HEK293T (cell line): ENCODE measurements at regions not wholly inside any gene's neighbourhood (a gene's known extent, or its start where the extent isn't known, plus 50 kb on each side); places are given as distances from the start of the nearest gene placed in this dataset.

Experiments used
- CTCF ChIA-PET: fragments of 350-600 bp; formaldehyde crosslinking; extraction: SDS; loops from one replicate; lab custom pipeline; 2021; ENCODE audit warnings: antibody characterized with exemption, inconsistent platforms; lab: Yijun Ruan, JAX
- POLR2A ChIA-PET: fragments of 350-600 bp; formaldehyde crosslinking; extraction: SDS; loops from one replicate; lab custom pipeline; 2020; ENCODE audit warnings: antibody characterized with exemption, inconsistent platforms; lab: Yijun Ruan, JAX
- DNase-seq: peaks from one replicate; pipeline ENCODE4 v3.0.0; 2012; ENCODE audit warnings: mixed read lengths; ENCODE audit errors: extremely low spot score
- ARNT ChIP-seq: fragments of 450-650 bp; IDR thresholded peaks from 2 replicates; pipeline ENCODE4 v1.6.1; 2017; ENCODE audit warnings: mild to moderate bottlenecking
- BHLHE40 ChIP-seq: fragments of 450-650 bp; IDR thresholded peaks from 2 replicates; pipeline ENCODE4 v1.6.1; 2016; ENCODE audit warnings: mild to moderate bottlenecking, moderate library complexity, borderline replicate concordance
- CTBP1 ChIP-seq: fragments of 450-650 bp; IDR thresholded peaks from 2 replicates; pipeline ENCODE4 v1.6.1; 2016; ENCODE audit warnings: borderline replicate concordance
- ELF4 ChIP-seq: fragments of 450-650 bp; IDR thresholded peaks from 2 replicates; pipeline ENCODE4 v1.6.1; 2017; ENCODE audit warnings: antibody characterized with exemption
- FOXA1 ChIP-seq: fragments of 450-650 bp; IDR thresholded peaks from 2 replicates; pipeline ENCODE4 v1.6.1; 2016; ENCODE audit warnings: mild to moderate bottlenecking
- FOXK2 ChIP-seq: fragments of 450-650 bp; IDR thresholded peaks from 2 replicates; pipeline ENCODE4 v1.6.1; 2016; ENCODE audit warnings: mild to moderate bottlenecking
- FOXM1 ChIP-seq: fragments of 450-650 bp; IDR thresholded peaks from 2 replicates; pipeline ENCODE4 v1.6.1; 2017; ENCODE audit warnings: mild to moderate bottlenecking, borderline replicate concordance
- HDGF ChIP-seq: fragments of 450-650 bp; IDR thresholded peaks from 2 replicates; pipeline ENCODE4 v1.6.1; 2017; ENCODE audit warnings: antibody characterized with exemption, borderline replicate concordance
- L3MBTL2 ChIP-seq: fragments of 450-650 bp; conservative IDR thresholded peaks from 2 replicates; pipeline ENCODE4 v1.6.1; 2016; ENCODE audit warnings: mild to moderate bottlenecking
- LEF1 ChIP-seq: fragments of 450-650 bp; IDR thresholded peaks from 2 replicates; pipeline ENCODE4 v1.6.1; 2017; ENCODE audit warnings: mild to moderate bottlenecking, borderline replicate concordance
- NFRKB ChIP-seq: fragments of 450-650 bp; IDR thresholded peaks from 2 replicates; pipeline ENCODE4 v1.6.1; 2016; ENCODE audit warnings: mild to moderate bottlenecking, moderate library complexity
- SP1 ChIP-seq: fragments of 450-650 bp; IDR thresholded peaks from 2 replicates; pipeline ENCODE4 v1.6.1; 2017
- SUZ12 ChIP-seq: fragments of 450-650 bp; IDR thresholded peaks from 2 replicates; pipeline ENCODE4 v1.6.1; 2016; ENCODE audit warnings: mild to moderate bottlenecking
- TARDBP ChIP-seq: fragments of 450-650 bp; IDR thresholded peaks from 2 replicates; pipeline ENCODE4 v1.6.1; 2016
- ZNF384 ChIP-seq: fragments of 450-650 bp; IDR thresholded peaks from 2 replicates; pipeline ENCODE4 v1.6.1; 2016
- TF ChIP-seq, protein P1 (sequence below): fragments of 450-650 bp; IDR thresholded peaks from 2 replicates; pipeline ENCODE4 v1.6.1; 2016

DNA sequence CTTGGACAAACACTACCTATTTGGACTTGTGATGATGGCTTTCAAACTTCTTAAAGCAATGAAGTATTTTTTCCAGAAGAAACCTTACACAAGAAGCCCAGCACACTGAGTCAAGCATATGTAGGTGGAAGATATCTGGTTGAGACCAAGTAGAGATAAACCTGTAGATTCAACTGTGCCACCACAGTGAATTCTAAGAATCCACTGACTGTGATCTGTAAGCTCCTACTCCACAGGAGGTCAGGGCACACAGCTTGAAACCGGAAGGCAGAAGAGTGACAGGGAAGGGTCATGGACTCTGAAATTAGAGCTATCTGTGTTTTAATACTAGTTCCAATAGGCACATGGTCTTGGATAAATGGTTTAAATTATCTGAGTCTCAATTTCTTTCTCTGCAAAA lies 404.5 kb downstream of the ETS1 start:
- TF ChIP-seq FOXM1 (no peak), ELF4 (no peak), HDGF (no peak)
- TF ChIP-seq, protein P1, sequence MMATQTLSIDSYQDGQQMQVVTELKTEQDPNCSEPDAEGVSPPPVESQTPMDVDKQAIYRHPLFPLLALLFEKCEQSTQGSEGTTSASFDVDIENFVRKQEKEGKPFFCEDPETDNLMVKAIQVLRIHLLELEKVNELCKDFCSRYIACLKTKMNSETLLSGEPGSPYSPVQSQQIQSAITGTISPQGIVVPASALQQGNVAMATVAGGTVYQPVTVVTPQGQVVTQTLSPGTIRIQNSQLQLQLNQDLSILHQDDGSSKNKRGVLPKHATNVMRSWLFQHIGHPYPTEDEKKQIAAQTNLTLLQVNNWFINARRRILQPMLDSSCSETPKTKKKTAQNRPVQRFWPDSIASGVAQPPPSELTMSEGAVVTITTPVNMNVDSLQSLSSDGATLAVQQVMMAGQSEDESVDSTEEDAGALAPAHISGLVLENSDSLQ: peak; percentile 45; the same call in 1 of the 2 replicates
- POLR2A ChIA-PET: no interaction called here
- CTCF ChIA-PET: interaction anchor here (1.0 kb wide), 1 partner anchor 11 kb away, joined by 3 read pairs; no protein-coding TSS in a partner anchor
- no peak for DNase-seq

DNA sequence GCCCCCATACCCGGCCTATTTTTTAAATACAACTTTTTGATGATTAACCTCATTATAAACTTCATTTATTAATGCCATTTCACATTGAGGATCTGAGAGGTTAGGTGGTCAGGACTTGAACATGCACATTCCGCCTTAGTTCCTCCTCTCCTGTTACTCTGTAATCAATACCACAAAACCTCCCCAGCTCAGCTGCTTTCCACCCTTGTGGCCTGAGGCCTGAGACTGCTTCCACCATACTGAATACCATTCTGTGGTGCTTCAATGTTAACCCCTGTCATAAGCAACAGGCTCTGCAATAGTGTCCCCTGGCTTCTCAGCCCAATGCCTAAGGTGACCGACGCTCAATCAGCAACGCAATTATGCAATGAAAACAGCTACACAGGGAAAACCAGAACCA lies 405.4 kb downstream of the ETS1 start:
- ChIA-PET CTCF (interaction anchor here (1.0 kb wide), 1 partner anchor 10 kb away, joined by 3 read pairs; no protein-coding TSS in a partner anchor), POLR2A (no interaction called here)
- TF ChIP-seq SUZ12: no peak
- no peak for TF ChIP-seq ARNT
- TF ChIP-seq SP1: no peak
- TF ChIP-seq ZNF384: no peak
- TF ChIP-seq CTBP1: no peak
- no peak for TF ChIP-seq NFRKB
- no peak for TF ChIP-seq FOXA1
- no peak for DNase-seq

DNA sequence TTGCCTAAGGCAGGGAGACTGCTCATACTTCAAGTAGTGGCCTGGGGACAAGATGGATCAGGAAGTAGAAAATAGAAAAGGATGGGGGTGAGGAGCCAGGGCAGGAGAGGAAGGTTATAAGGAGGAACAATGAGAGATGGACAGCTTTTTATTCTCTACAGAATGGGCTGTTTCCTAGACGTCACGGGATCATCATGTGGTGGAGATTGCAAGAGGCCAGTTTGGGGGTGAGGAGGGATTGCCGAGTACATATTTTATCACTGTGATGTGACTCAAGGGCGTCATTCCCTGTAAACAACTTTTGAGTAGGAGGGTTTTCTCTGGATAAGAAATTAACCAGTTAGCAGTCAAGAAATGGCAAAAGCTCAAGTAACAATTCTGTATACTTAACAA lies 406.3 kb downstream of the ETS1 start:
- DNase-seq: no peak
- ChIA-PET POLR2A (no interaction called here), CTCF (no interaction called here)
- no peak for TF ChIP-seq FOXM1

DNA sequence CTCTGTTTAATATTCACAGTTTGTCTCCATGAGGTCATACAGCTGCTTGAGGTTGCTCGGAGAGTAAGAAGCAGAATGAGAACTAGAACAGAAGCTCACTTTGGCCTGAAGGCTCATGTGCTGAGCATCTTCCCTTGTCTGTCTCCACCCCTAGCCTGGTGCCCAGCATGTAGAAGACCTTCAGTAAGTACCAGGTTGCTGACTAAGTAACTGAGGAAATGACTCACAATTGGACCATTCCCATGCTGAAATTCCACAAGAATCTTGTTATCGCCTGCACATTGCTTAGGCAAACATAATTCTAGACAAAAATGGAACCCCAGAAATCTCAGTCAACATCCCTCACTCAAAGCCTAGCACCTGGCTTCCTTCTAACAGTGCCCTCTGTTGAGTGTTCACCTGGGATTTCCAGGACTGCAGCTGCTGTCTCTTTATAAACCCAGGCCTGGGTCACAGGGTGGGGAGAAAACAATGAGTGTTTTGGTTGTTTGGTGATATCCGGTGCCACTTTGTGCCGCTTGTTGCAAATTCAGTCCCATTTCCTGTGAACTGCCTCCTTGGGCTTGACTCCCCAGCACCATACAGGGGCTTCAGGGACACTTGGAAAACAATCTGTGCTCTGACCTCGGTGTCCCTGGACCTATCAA lies 406.8 kb downstream of the ETS1 start:
- no peak for TF ChIP-seq FOXM1
- TF ChIP-seq BHLHE40: no peak
- no peak for TF ChIP-seq ZNF384
- TF ChIP-seq ELF4: no peak
- no peak for TF ChIP-seq CTBP1
- no peak for TF ChIP-seq HDGF
- TF ChIP-seq SP1: no peak
- TF ChIP-seq, protein P1: no peak
- no peak for TF ChIP-seq ARNT
- TF ChIP-seq NFRKB: no peak
- CTCF ChIA-PET: no interaction called here
- POLR2A ChIA-PET: no interaction called here
- DNase-seq: no peak

DNA sequence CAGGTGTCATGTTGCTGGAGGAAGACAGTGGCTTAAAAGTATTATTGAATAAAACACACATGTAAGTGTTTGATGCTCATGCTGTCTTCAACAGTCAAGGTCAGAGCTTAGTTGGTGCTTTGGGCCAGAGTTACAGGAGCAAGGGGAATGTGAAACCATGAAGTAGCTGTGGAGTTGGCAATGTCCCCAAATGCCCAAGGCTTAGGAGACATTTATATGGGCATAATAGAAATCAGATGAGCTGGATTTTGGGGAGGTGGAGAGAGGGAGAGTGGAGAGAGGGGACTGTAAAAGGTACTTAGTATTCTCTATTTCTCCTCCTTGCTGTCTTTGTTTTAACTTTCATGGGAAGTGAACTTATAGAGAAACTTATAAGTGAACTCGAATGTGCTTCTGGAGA lies 407.8 kb downstream of the ETS1 start:
- no peak for DNase-seq
- TF ChIP-seq SUZ12 (no peak), HDGF (no peak), BHLHE40 (no peak), ARNT (no peak), NFRKB (no peak), CTBP1 (no peak), FOXA1 (no peak)
- ChIA-PET CTCF (interaction anchor here (1.1 kb wide), 1 partner anchor 22 kb away, joined by 4 read pairs; no protein-coding TSS in a partner anchor), POLR2A (no interaction called here)

DNA sequence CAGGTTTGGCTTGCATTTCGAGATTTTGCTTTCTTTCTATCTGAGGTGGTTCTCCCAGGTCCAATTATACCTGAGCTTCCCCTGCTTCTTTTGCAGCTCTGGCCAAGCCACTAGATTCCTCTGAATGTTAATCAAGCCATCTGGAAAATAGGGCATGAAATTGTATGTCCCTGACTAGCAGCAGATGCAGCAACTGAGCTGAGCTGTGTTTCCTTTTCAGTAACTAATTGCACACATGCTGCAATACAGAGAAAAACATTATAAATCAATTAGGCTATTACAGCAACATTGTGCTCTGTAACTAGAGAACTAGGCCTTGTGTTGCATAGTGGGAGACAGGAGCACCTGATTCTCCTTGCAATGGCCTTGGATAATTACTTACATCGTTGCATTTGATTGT lies 408.3 kb downstream of the ETS1 start:
- no peak for DNase-seq
- TF ChIP-seq ELF4 (no peak), SP1 (no peak), L3MBTL2 (no peak), FOXM1 (no peak), BHLHE40 (no peak), HDGF (no peak), LEF1 (no peak), ZNF384 (no peak), ARNT (no peak), FOXK2 (no peak), NFRKB (no peak), SUZ12 (no peak), FOXA1 (no peak), TARDBP (no peak), CTBP1 (no peak)
- TF ChIP-seq, protein P1: no peak
- POLR2A ChIA-PET: no interaction called here
- CTCF ChIA-PET: interaction anchor here (1.1 kb wide), 1 partner anchor 21 kb away, joined by 4 read pairs; no protein-coding TSS in a partner anchor
